H1 (cell line): ENCODE measurements at regions not wholly inside any gene's neighbourhood (a gene's known extent, or its start where the extent isn't known, plus 50 kb on each side); places are given as distances from the start of the nearest gene placed in this dataset.

Experiments used
- CBX5 ChIP-seq: fragments of 300-800, 300-1000 bp; sonication (generic); IDR thresholded peaks from 2 replicates; pipeline ENCODE4 v1.7.1; 2016; ENCODE audit warnings: antibody characterized with exemption, low read length, low read depth

- TF ChIP-seq CBX5 = no peak
- TF ChIP-seq, all 59 proteins: peak for 0
Measured at GRCh38 chr2:153145470-153145978, 333.0 kb downstream of the RPRM start (continued).
